GM21528 (cell line): ENCODE measurements at regions not wholly inside any gene's neighbourhood (a gene's known extent, or its start where the extent isn't known, plus 50 kb on each side); places are given as distances from the start of the nearest gene placed in this dataset.

Experiments used
- ATAC-seq: cut with Tn5 transposase; IDR thresholded peaks from one replicate; pipeline ENCODE4 v1.9.1; 2021; ENCODE audit warnings: mild to moderate bottlenecking, moderate library complexity; ENCODE audit not compliant: unreplicated experiment, low FRiP score

DNA sequence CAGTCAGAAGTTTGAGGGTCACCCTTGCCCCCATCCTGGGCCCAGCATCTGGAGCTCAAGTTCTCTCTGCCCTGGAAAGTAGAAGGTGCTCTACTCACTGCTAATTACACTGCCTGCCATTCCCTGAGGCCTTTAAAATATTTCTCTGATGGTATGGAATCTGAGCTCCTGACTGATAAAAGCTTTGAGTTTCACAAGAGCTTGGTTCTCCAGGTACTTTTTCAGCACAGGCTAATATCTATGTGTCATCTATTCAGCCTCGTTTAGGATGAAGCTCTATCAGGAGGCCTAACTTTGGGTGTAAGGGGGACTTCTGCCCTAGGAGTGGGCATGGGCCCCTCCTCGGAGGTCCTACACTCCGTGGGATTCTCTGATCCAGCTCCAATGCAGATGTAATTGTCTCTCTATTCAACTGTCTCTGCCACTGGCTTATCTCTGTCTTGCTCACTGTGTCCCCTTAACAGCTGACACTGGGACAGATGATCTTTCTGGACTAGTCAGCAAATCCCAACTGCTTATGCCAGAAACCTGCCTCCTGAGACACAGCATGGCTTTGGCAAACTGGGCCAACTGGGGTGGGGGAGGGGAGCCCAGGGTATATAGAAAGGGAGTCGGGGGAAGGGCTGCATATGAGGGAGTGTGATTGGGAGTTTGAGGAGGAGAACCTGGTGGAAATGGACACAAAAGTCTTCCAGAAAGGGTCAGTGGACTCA lies 104.2 kb upstream of the GADD45A start:
- ATAC-seq, result no peak

DNA sequence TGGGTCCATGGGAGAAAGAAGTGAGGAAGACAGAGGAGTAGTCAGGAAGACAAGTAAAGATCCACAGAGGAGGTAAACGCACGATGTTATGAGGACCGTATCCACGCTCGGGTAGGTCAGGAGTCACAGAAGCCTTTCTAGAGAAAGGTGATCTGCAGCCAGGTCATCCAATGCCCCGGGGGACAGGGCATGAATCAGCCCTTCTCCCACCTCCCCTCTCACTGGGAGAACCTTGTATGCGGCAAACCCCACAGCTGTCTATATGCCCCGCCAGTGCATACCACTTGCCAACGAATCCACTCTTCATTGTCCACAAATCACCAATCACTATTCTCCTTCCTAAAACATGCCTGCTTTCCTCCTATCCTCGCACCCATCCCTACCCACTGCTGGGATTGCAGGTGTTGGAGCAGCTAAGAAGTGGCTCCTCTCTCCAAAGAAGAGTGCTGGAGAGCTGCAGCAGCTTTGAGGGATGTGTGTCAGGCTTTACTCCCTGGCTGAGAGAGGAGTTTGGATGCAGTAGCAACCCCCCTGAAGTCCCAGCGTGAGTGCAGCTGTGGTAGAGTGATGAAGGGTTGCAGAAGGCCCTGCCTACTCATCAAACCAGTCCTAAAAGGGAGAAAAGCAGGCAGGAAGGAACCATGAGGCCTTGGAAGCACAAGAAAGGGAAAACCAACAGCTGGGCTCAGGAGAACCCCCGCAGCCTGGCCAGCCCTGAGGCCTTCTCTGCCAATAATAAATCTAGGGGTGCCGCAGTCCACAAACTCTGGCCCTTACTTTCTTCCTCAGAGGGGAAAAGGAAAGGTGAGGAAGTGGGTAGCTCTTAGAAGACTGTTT lies 102.2 kb upstream of the GADD45A start:
- ATAC-seq, result no peak

DNA sequence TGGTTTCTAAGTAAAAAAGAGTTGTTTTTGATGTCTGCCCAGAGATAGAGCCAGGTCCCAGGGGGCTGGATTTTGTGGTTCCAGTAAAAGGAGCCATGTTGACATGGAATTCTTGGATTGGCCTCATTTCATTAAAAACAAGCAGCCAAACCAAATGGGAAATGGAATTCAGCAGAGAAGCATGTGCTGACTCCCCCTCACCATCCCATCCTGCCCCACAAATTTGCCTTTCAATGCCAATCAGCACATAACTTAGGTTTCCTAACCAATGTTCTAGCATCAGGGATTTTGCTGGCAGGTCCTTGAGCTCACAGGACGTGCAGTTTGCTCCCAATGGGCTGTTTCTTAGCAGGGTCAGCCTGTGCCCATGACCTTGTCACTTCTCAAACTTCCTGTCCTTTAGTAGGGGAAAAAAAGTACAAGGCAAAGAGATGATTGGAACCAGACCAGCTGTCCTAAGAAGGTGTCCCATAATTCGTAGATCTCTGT lies 101.5 kb upstream of the GADD45A start:
- no peak for ATAC-seq

DNA sequence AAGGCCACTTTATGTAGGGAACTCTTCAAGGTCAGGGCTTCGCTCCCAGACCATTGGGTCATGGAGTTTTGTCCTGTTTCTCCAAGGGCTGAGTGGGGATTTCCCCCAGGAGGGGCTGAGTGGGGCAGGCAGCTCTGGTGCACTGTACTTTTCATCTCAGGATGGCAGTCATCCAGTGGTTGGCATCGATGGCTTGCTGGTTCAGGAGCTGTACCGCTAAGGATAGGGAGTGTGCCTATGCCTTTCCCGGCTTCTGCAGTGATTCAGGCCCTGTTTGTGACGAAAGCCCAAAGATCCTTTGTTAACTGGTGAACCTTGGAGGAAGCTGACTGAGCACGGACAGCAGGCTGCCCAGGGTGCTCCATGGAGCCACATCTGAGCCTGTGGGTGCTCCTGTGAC lies 100.1 kb upstream of the GADD45A start:
- no peak for ATAC-seq

DNA sequence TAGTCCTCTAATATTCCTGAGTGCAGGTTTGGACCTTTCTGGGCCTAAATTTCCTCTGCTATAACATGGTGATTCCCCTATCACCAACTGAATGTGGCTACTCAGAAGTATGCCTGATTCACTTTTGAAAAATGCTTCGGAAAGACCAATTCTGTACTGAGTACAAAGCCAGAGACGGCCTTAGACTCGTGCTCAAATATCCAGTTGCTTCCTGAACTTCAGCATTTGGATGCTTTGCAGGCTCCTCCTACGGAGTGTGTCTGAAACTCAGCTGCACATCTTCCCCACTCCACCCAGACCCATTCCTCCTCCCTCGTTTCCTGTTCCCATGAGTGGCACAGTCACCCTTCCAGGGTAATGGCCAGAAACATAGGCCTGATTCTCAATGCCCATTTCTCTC lies 98.4 kb upstream of the GADD45A start:
- ATAC-seq, result no peak

DNA sequence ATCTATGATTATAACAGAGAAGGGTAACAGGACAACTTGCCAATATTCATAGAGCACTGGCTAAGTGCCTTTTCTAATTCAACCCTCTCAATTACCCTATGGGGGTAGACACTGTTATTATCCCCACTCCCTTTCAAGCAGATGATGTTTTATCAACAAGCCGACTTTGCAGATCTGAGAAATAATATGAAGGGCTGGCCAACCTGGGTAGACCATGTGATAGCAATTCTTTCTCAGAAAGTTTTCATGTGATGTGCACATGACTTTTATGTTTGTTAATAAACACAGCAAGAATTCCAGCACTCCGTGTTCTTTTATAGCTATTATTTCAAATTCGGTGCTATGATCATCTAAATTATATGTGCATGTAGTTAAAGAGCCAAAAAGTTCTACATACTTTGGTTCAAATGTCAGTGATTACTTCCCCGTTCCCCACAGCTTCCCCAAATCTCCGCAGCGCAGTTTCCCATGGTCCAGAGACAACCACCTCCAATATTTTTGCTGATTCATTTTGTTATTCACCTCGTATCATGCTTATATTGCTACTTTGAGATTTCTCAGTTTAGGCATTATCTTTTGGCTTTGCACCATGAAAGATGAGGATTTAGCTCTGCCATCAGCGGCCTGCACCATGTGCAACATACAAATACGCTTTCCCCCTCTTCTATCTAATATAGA lies 96.7 kb upstream of the GADD45A start:
- no peak for ATAC-seq

DNA sequence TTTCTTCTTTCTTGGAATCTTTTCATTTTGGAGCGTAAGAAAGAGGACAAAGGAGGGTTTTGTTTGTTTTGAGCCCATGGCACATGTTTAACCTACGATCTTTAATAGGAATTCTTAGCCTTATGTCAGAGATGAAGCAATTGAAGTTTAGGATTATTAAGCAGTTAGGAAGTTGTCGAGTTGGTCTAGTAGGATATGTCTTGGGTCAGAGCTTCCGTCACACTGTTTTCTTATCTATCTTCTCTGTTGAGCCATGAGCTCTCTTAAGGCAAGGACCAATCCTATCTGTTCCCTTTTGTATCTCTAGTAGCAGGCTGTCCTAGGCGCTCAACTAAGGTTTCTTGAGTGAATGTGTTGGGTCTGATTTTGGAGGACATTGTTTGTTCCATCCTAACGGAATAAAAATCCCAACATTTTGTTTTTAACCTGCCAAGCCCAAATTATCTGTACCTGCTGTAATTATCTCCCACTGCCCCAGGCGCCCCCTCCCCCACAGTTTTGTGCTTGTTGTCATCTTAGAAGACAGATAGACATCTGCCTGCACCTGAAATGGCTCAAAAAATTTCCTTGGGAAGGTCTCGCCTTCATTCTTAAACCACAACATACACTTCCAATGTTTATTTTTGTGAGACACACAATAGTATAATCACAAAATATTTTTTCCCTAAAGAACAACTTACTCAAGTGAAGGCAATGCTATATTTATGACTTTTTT lies 95.3 kb upstream of the GADD45A start:
- no peak for ATAC-seq

DNA sequence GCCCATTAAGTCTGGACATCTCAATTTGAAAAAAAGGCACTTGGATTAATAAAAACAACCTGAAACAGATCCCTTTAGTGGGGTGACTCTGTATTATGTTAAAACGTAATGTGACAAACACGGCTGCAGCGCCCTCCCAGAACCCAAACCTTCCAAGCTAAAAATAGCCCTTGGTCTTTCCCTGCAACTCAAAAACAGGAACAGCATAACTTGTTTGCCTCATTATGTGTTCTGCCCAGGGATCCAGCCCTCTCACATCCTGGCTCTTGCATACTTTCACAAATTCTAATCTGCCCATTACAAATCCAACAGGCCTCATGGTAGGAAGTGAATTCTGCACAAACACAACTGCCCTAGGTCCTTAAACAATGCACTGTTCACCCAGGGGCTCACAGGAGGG lies 94.7 kb upstream of the GADD45A start:
- ATAC-seq, result no peak

DNA sequence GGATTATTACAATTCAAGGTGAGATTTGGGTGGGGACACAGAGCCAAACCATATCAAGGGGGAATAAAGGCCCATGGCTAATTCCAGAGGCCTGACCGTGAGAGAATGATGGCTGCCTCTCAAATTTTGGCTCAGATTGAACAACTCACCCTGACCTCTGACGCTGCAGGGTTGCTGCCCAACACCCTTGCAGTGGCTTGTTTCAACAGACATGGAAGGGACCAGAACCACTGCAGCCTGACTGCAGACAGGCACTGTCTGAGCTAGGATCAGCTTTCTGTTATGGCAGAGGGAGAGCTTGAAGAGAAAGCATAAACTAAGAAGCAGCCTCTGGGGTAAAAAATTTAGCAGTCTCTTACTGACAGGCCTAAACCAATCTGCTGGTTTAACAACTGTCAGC lies 90.2 kb upstream of the GADD45A start:
- no peak for ATAC-seq

DNA sequence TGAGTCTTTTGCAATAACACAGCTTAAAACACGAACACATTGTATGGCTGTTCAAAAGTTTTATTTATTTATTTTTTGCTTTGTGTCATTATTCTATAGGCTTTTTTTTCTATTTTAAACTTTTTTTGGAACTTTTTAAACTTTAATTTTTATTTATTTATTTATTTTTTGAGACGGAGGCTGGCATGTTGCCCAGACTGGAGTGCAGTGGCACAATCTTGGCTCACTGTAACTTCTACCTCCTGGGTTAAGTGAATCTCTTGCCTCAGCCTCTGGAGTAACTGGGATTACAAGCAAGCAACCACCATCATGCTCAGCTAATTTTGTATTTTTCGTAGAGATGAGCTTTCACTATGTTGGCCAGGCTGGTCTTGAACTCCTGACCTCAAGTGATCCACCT lies 88.3 kb upstream of the GADD45A start:
- no peak for ATAC-seq

DNA sequence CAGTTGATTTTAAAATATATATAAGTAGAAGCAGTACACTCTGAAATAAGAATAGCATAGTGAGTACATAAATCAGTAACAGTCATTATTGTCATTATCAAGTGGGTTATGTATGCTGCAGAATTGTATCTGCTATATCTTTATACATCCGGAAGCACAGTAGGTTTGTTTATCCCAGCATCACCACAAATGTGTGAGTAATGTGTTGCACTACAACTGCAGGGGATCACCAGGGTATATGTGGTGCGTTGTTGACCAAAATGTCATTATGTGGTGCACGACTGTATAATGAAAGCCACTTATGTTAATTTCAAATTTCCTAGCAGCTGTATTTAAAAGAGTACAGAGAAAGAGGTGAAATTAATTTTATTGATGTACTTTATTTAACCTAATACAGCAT lies 87.7 kb upstream of the GADD45A start:
- ATAC-seq, result no peak

DNA sequence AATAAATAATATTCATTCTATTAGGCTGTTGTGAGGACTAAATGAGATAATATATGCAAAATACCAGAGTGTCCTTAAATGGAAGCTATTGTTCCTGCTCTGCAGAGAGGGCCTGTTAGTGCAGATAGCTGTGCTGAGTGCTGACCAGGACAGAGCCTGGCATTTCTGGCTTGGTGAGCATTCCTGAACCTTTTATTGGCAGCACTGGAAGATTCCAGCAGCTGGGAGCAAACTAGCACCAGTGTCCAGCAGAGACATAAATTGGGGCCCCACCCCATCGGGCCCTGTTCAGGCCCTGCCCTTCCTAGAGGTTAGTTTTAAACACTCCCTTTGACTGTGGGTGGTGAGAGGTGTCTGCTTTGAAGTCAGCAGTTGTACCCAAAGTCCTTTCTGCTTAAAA lies 85.9 kb upstream of the GADD45A start:
- no peak for ATAC-seq

DNA sequence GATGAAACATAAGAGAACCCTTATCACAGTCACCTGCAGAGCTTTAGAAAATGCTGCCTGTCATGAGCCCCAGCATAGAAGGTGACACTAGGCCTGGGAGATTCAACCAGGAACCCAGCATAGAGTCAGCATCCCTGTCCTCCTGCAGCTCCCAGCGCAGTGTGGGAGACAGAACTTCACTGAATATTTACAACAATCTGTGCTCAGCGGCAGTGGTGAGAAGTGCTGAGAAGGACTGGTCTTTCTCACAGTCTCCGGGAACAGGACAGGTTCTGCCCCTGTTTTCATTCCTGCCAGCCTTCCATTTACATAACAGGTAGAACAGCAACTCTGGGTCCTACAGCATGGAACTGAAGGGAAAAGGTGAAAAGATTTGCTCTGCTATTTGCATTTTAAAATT lies 83.5 kb upstream of the GADD45A start:
- no peak for ATAC-seq

DNA sequence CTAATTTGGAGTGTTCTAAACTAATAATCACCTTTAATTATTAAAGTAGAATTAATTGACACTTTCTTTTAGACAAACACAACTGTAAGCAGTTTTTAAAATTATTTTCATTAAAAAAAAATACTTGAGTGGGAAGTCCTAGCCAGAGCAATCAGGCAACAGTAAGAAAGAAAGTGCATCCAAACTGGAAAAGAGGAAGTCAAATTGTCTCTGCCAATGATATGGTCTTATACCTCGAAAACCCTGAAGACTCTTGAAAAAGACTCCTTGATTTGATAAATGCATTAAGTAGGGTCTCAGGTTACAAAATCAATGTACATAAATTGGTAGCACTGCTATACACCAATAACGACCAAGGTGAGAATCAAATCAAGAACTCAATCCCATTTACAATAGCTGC lies 83.0 kb upstream of the GADD45A start:
- no peak for ATAC-seq

DNA sequence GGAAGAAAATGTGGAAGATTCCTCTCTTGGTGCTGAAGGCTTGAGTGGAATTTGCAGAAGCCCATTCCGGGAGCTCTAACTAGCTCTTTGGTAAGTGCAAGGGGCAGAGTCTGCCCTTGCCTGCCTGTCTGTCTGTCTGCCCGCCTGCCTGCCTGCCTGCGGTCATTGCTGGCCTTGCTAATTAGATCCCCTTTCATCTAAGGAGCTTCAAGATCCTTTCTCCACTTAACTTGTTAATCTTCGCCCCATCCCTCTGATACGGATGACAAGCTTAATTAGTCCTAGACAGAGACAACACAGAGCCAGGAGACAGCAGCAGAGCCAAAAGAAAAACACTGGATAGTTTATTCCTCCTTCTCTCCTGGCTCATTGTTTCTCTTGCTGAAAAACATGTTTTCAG lies 80.2 kb upstream of the GADD45A start:
- no peak for ATAC-seq

DNA sequence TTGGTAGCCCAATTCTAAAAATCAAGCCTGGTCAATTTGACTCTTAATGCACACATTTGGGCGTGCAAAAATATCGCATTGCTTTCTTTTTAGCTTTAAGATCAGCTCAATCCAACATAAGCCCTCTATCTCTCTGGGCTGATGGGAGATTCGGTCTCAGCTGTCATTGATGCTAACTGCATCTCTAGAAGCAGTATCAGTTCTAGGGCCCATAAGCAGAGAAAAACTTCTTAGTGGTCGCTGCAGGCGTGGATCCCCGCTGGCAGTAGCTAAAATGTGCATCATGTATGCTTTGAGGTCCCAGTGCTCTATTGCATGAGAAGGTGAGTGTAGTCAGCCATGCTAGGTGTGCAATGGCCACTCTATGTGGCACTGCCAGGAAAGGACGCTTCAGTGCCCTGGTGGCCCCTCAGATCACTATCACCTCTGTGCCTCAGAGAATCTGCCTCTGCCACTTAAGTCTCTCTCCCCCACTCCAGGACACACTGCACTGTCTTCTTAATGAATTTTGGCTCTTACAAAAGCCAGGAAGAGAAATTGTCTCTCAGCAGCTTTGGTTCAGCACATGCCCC lies 79.7 kb upstream of the GADD45A start:
- ATAC-seq, result no peak

DNA sequence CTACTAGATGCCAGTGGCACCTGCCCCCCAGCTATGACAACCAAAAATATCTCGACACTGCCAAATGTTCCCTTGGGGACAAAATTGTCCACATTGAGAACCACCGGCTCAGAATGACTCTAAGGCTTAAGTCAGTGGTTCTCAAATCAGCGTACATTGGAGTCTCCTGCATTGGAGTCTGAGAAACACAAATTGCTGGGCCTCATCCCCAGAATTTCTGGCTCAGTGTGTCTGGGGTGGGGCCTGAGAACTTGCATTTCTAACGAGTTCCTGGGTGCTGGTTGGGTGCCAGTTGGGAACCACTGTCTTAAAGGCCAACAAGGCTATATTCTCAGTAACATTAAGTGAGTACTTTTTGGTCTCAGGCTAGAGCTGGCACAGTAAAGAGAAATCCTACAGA lies 77.7 kb upstream of the GADD45A start:
- no peak for ATAC-seq

DNA sequence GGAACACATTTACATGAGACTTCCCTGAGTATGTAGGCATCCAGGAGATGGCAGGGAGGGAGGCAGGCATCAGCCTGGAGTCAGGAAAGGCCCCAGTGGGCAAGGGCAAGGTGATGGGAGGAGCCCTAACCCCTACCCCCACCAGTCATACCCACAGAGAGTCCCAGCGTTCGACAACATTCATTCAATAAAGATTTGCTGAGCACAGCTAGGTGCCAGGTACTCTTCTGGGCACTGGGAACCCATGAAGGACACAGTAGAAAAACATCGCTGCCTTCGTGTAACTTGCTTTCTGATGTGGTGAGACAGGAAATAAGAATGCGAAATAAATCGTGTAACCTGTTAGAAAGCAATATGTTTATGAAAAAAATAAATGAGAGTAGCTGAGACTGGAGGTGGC lies 77.3 kb upstream of the GADD45A start:
- ATAC-seq, result no peak

DNA sequence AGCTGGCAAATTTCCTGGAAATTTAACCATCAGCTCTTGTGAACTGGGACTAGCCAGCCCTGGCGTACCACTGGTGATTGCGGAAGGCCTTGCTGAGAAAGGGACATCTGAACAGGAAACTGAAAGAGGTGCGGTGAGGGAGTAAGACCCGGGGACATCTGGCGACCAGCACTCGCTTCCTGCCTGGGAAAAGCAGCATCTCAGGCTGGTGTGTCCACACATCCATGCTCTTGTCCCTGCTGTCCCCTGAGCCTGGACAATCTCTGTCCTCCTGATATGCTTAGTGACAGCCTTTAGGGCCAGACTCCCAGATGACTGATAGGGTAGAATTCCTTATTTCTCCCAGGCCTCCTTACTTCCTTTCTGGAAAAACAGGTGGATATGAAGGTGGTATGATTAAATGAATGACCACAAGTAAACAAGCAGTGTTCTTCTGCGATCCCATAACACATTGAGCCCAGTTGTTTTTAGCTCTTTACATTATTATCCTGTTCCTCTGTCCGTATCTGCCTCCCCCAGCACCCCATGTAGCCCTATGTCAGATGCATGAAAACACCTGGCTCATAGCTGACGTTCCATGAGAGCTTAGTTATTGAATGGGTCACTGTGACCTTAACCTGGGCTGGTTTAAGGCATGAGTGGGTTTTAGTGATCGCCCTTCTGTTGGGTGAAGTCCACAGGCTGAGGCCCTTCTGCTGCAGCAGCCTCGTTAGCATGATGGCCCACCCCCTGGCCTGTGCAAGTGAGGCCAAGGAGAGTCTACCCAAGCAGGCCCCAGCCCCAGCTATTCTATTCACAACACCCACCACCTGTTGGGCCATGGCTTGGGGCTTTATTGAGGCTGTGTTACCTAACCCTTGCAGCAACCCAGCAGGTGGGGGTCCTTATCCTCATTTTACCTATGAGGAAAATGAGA lies 76.1 kb upstream of the GADD45A start:
- no peak for ATAC-seq
